ENCODE measurements at regions not wholly inside any gene's neighbourhood (a gene's known extent, or its start where the extent isn't known, plus 50 kb on each side); places are given as distances from the start of the nearest gene placed in this dataset.

DNA sequence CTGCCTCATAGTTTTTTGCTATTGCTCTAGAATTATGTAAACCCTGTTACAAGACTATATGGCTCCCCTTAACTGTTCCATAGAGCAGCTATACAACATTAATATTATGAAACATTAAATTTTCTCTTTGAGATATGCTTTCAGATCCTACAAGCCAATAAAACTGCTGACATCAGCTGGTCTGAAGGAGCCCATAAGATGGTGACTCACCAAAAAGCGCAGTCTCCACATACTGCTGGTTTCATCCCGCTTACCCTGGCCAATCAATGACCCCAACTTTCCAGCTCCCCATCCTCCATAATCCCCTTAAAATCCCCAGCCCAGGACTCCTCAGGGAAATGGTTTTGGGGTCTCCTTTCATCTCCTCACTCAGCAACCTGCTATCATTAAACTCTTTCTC is 172.7 kb downstream of the NSG2 start:
- TF ChIP-seq, protein P1, sequence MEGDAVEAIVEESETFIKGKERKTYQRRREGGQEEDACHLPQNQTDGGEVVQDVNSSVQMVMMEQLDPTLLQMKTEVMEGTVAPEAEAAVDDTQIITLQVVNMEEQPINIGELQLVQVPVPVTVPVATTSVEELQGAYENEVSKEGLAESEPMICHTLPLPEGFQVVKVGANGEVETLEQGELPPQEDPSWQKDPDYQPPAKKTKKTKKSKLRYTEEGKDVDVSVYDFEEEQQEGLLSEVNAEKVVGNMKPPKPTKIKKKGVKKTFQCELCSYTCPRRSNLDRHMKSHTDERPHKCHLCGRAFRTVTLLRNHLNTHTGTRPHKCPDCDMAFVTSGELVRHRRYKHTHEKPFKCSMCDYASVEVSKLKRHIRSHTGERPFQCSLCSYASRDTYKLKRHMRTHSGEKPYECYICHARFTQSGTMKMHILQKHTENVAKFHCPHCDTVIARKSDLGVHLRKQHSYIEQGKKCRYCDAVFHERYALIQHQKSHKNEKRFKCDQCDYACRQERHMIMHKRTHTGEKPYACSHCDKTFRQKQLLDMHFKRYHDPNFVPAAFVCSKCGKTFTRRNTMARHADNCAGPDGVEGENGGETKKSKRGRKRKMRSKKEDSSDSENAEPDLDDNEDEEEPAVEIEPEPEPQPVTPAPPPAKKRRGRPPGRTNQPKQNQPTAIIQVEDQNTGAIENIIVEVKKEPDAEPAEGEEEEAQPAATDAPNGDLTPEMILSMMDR (IDR thresholded peaks at IDR 0.05), result no peak
- TF ChIP-seq POLR2A (IDR thresholded peaks at IDR 0.05) (no peak), POLR2AphosphoS5 (IDR thresholded peaks at IDR 0.05) (no peak)
